Keratinocyte (primary cell): ENCODE measurements at regions not wholly inside any gene's neighbourhood (a gene's known extent, or its start where the extent isn't known, plus 50 kb on each side); places are given as distances from the start of the nearest gene placed in this dataset.

Experiments
- DNase-seq: peaks from one replicate; pipeline ENCODE4 v3.0.0-alpha.2; 2011; ENCODE audit warnings: low read depth, missing footprints, low spot score
- FAIRE-seq: peaks from 2 replicates; lab custom pipeline; 2011; peaks lifted over from hg19 to GRCh38; lab: Jason Lieb, UNC
- H2AFZ ChIP-seq: 2 replicates; pipeline ENCODE4 v1.6.0; 2012; ENCODE audit warnings: low read length, control low read depth, inconsistent platforms; ENCODE audit not compliant: control insufficient read depth
- H3K27ac ChIP-seq: 2 replicates; pipeline ENCODE4 v1.5.1; 2011; ENCODE audit warnings: low read length; ENCODE audit not compliant: control insufficient read depth, insufficient read depth
- H3K27me3 ChIP-seq: 3 replicates; pipeline ENCODE4 v1.6.0; 2011; ENCODE audit warnings: low read length; ENCODE audit not compliant: control insufficient read depth, insufficient read depth; ENCODE audit errors: extremely low read depth
- H3K36me3 ChIP-seq, 2 experiments: 2 replicates in 1 of 2; 3 replicates in 1 of 2; pipeline ENCODE4 v1.5.1; 2011; ENCODE audit warnings: low read length in 2 of 2, mild to moderate bottlenecking in 1 of 2; ENCODE audit not compliant: control insufficient read depth in 2 of 2, insufficient read depth in 2 of 2; ENCODE audit errors: extremely low read depth in 1 of 2
- H3K4me1 ChIP-seq: 3 replicates; pipeline ENCODE4 v1.5.1; 2011; ENCODE audit warnings: low read length; ENCODE audit not compliant: control insufficient read depth, insufficient read depth; ENCODE audit errors: extremely low read depth
- H3K4me2 ChIP-seq: 3 replicates; pipeline ENCODE4 v1.6.0; 2011; ENCODE audit warnings: low read depth, low read length; ENCODE audit not compliant: control insufficient read depth, insufficient read depth; ENCODE audit errors: extremely low read depth
- H3K4me3 ChIP-seq, 3 experiments: fragments of 200-600 bp in 1 of 3; sonication (generic) in 1 of 3; 2 replicates in 2 of 3; 3 replicates in 1 of 3; pipeline ENCODE4 v1.5.1; 2011 to 2016; ENCODE audit warnings: low read length in 3 of 3, mild to moderate bottlenecking in 3 of 3, control low read depth in 2 of 3, inconsistent platforms in 1 of 3, low read depth in 1 of 3, mixed read lengths in 1 of 3, mixed run types in 1 of 3, moderate library complexity in 1 of 3; ENCODE audit not compliant: control insufficient read depth in 2 of 3, insufficient read depth in 2 of 3; ENCODE audit errors: extremely low read depth in 1 of 3
- H3K79me2 ChIP-seq: 2 replicates; pipeline ENCODE4 v1.6.0; 2012; ENCODE audit warnings: low read length; ENCODE audit not compliant: control insufficient read depth, insufficient read depth
- H3K9ac ChIP-seq: 3 replicates; pipeline ENCODE4 v1.6.0; 2011; ENCODE audit warnings: low read length; ENCODE audit not compliant: control insufficient read depth, insufficient read depth; ENCODE audit errors: extremely low read depth
- H3K9me1 ChIP-seq: 3 replicates; pipeline ENCODE4 v1.6.0; 2011; ENCODE audit warnings: low read length; ENCODE audit not compliant: control insufficient read depth, insufficient read depth; ENCODE audit errors: extremely low read depth
- H3K9me3 ChIP-seq: 2 replicates; pipeline ENCODE4 v1.5.1; 2012; ENCODE audit warnings: low read depth, low read length; ENCODE audit not compliant: control insufficient read depth
- H4K20me1 ChIP-seq: 3 replicates; pipeline ENCODE4 v1.6.0; 2011; ENCODE audit warnings: low read length; ENCODE audit not compliant: control insufficient read depth, insufficient read depth; ENCODE audit errors: extremely low read depth
- EZH2 ChIP-seq: IDR thresholded peaks from one replicate; pipeline ENCODE4 v1.6.1; 2012; ENCODE audit warnings: inconsistent platforms, mild to moderate bottlenecking, low read length, moderate library complexity
- dilution Hi-C: fragments of 300-500 bp; cut with MboI; formaldehyde crosslinking; loops from one replicate; pipeline ENCODE4 v1.7.0; 2020; ENCODE audit warnings: low sequenced_read_pairs; ENCODE audit not compliant: extremely low pct_ligation_motif_present
- TF ChIP-seq, protein P1 (sequence below), 3 experiments: IDR thresholded peaks in 1 of 3; conservative IDR thresholded peaks in 1 of 3; optimal IDR thresholded peaks in 1 of 3; 2 replicates in 2 of 3; 3 replicates in 1 of 3; pipeline versions ENCODE3 to v1.5.1; 2011; ENCODE audit warnings: low read length in 3 of 3, mild to moderate bottlenecking in 3 of 3, moderate library complexity in 2 of 3, control low read depth in 1 of 3, inconsistent platforms in 1 of 3; ENCODE audit not compliant: insufficient read depth in 2 of 3; ENCODE audit errors: extremely low read depth in 1 of 3

DNA sequence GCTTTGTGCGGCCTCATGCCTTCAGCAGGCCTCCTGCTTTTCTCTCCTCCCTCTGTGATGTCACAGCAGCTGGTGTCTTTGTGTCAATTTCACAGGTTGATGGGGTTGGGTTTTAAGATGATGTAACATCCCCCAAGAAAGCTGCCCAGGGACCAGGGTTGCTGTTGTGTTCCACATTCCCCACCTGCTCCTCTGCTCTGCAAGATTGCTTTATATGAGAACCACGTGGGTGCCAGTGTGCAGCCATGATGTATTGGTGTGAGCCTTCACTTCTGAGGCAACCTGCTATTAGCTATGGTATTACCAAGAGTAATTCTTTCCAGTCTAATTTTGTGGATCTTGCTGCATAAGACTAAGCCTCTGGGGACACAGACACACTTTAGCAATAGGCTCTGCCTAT lies 213.0 kb upstream of the ADAMTS16 start:
- no peaks in the 10 kb centered on the region for H3K4me1 ChIP-seq
- no peak overlapping the region for H3K4me2 ChIP-seq
- H3K36me3 ChIP-seq = no peaks in the 10 kb centered on the region
- H3K27me3 ChIP-seq = no peaks in the 10 kb centered on the region
- FAIRE-seq = no peak
- dilution Hi-C loops = no loop called here
- H3K27ac ChIP-seq = no peak overlapping the region
- H3K79me2 ChIP-seq = no peaks in the 10 kb centered on the region
- H3K4me3 ChIP-seq = no peak overlapping the region
- no peak for DNase-seq
- H4K20me1 ChIP-seq = no peaks in the 10 kb centered on the region
- TF ChIP-seq, protein P1, sequence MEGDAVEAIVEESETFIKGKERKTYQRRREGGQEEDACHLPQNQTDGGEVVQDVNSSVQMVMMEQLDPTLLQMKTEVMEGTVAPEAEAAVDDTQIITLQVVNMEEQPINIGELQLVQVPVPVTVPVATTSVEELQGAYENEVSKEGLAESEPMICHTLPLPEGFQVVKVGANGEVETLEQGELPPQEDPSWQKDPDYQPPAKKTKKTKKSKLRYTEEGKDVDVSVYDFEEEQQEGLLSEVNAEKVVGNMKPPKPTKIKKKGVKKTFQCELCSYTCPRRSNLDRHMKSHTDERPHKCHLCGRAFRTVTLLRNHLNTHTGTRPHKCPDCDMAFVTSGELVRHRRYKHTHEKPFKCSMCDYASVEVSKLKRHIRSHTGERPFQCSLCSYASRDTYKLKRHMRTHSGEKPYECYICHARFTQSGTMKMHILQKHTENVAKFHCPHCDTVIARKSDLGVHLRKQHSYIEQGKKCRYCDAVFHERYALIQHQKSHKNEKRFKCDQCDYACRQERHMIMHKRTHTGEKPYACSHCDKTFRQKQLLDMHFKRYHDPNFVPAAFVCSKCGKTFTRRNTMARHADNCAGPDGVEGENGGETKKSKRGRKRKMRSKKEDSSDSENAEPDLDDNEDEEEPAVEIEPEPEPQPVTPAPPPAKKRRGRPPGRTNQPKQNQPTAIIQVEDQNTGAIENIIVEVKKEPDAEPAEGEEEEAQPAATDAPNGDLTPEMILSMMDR (optimal IDR thresholded peaks at IDR 0.05 in 1 of 3, IDR thresholded peaks at IDR 0.05 in 1 of 3, conservative IDR thresholded peaks at IDR 0.05 in 1 of 3; ENCODE audit: extremely low read depth in 1 of 3, insufficient read depth in 2 of 3, low read length in 3 of 3) = no peak
- TF ChIP-seq EZH2 = no peak
- no peaks in the 10 kb centered on the region for H3K9me3 ChIP-seq
- H2AFZ ChIP-seq = no peak overlapping the region
- H3K9ac ChIP-seq = no peak overlapping the region
- H3K9me1 ChIP-seq = no peaks in the 10 kb centered on the region

GRCh38 chr5:4928409-4928808 lies 211.7 kb upstream of the ADAMTS16 start:
- FAIRE-seq = no peak
- Histone ChIP-seq H3K79me2 (no peaks in the 10 kb centered on the region), H4K20me1 (no peaks in the 10 kb centered on the region)

More at GRCh38 chr5:4928409-4928808, 211.7 kb upstream of the ADAMTS16 start:
- Histone ChIP-seq H3K4me3 (no peak overlapping the region), H2AFZ (no peak overlapping the region), H3K27me3 (no peaks in the 10 kb centered on the region), H3K4me2 (no peak overlapping the region), H3K4me1 (no peaks in the 10 kb centered on the region), H3K9me1 (no peaks in the 10 kb centered on the region), H3K9me3 (no peaks in the 10 kb centered on the region), H3K9ac (no peak overlapping the region), H3K36me3 (no peaks in the 10 kb centered on the region), H3K27ac (no peak overlapping the region)
- no peak for DNase-seq
- TF ChIP-seq, protein P1 (optimal IDR thresholded peaks at IDR 0.05 in 1 of 3, IDR thresholded peaks at IDR 0.05 in 1 of 3, conservative IDR thresholded peaks at IDR 0.05 in 1 of 3; ENCODE audit: extremely low read depth in 1 of 3, insufficient read depth in 2 of 3, low read length in 3 of 3) = no peak
- no peak for TF ChIP-seq EZH2
- dilution Hi-C loops = no loop called here
